GM12878 (cell line): ENCODE measurements at regions not wholly inside any gene's neighbourhood (a gene's known extent, or its start where the extent isn't known, plus 50 kb on each side); places are given as distances from the start of the nearest gene placed in this dataset.

ENCODE experiments used
- ATAC-seq: fragments of 200-7000 bp; cut with Tn5 transposase; 3 replicates; pipeline ENCODE4 v1.9.1; 2020; ENCODE audit warnings: mild to moderate bottlenecking, moderate library complexity
- BruUV-seq: library from RNA; stranded (reverse); fragments of 400-500 nt; replicated peaks from 2 replicates; lab custom pipeline; 2021; lab: Mats Ljungman, UMichigan
- CTCF ChIA-PET: fragments of 300-600 bp; sonication (Branson Sonifier 250); formaldehyde crosslinking; extraction: SDS; loops from one replicate; lab custom pipeline; 2021; ENCODE audit warnings: inconsistent platforms; lab: Yijun Ruan, JAX
- POLR2A ChIA-PET: fragments of 350-600 bp; formaldehyde crosslinking; extraction: SDS; loops from one replicate; lab custom pipeline; 2021; ENCODE audit warnings: inconsistent platforms; lab: Charles Lee
- RAD21 ChIA-PET: fragments of 300-600 bp; sonication (Branson Sonifier 250); formaldehyde crosslinking; loops from one replicate; lab custom pipeline; 2023; ENCODE audit warnings: antibody characterized with exemption; ENCODE audit not compliant: unreplicated experiment; lab: Charles Lee
- SMC1A ChIA-PET: fragments of 300-600 bp; sonication (Branson Sonifier 250); formaldehyde crosslinking; loops from one replicate; lab custom pipeline; 2023; ENCODE audit not compliant: unreplicated experiment, uncharacterized antibody; lab: Charles Lee
- DNase-seq: peaks from one replicate; pipeline ENCODE4 v3.0.0-alpha.2; 2011; ENCODE audit warnings: low read depth, low spot score
- FAIRE-seq: peaks from 3 replicates; lab custom pipeline; 2011; peaks lifted over from hg19 to GRCh38; lab: Jason Lieb, UNC
- H2AFZ ChIP-seq: 2 replicates; pipeline ENCODE4 v1.6.0; 2011; ENCODE audit warnings: low read depth, low read length, control low read depth; ENCODE audit not compliant: control insufficient read depth
- H3K27ac ChIP-seq: 2 replicates; pipeline ENCODE4 v1.5.1; 2011; ENCODE audit warnings: control low read depth; ENCODE audit not compliant: control insufficient read depth, insufficient read depth
- H3K27me3 ChIP-seq, 2 experiments: replicated peaks in 1 of 2; 2 replicates each; pipeline versions ENCODE4 v1.6.0 to v1.6.1; 2011; ENCODE audit warnings: low read length in 1 of 2; ENCODE audit not compliant: control insufficient read depth in 2 of 2, insufficient read depth in 2 of 2
- H3K36me3 ChIP-seq, 2 experiments: 2 replicates each; pipeline ENCODE4 v1.5.1; 2011; ENCODE audit warnings: low read length in 1 of 2; ENCODE audit not compliant: control insufficient read depth in 2 of 2, insufficient read depth in 2 of 2
- H3K4me1 ChIP-seq: 2 replicates; pipeline ENCODE4 v1.6.1; 2011; ENCODE audit warnings: mild to moderate bottlenecking, low read length, moderate library complexity, mixed read lengths; ENCODE audit not compliant: control insufficient read depth, insufficient read depth
- H3K4me2 ChIP-seq: 2 replicates; pipeline ENCODE4 v1.6.0; 2011; ENCODE audit warnings: control low read depth; ENCODE audit not compliant: control insufficient read depth, insufficient read depth
- H3K4me3 ChIP-seq: fragments of 200-600 bp; sonication (generic); 2 replicates; pipeline ENCODE4 v1.5.1; 2016
- H3K79me2 ChIP-seq: 2 replicates; pipeline ENCODE4 v1.6.0; 2011; ENCODE audit warnings: low read length; ENCODE audit not compliant: control insufficient read depth, insufficient read depth
- H3K9ac ChIP-seq: 2 replicates; pipeline ENCODE4 v1.8.0; 2011; ENCODE audit warnings: low read length, control low read depth, mixed read lengths; ENCODE audit not compliant: control insufficient read depth, insufficient read depth
- H3K9me3 ChIP-seq: replicated peaks from 3 replicates; pipeline ENCODE4 v1.5.1; 2011; ENCODE audit warnings: mild to moderate bottlenecking, low read length; ENCODE audit not compliant: control insufficient read depth, insufficient read depth
- H4K20me1 ChIP-seq: 2 replicates; pipeline ENCODE4 v1.6.0; 2011; ENCODE audit not compliant: control insufficient read depth, insufficient read depth
- ASH2L ChIP-seq: fragments of 300-600, 200-600 bp; sonication (generic); IDR thresholded peaks from 2 replicates; pipeline ENCODE4 v1.6.1; 2017; ENCODE audit warnings: low read depth, mild to moderate bottlenecking, borderline replicate concordance
- BACH1 ChIP-seq: fragments of 450-650 bp; IDR thresholded peaks from 2 replicates; pipeline ENCODE4 v1.6.1; 2017; ENCODE audit warnings: mild to moderate bottlenecking, borderline replicate concordance
- FOXM1 ChIP-seq: IDR thresholded peaks from 2 replicates; pipeline ENCODE4 v1.6.1; 2012; ENCODE audit warnings: low read depth, mild to moderate bottlenecking, inconsistent platforms, low read length, moderate library complexity
- IKZF1 ChIP-seq: fragments of 450-650 bp; conservative IDR thresholded peaks from 2 replicates; pipeline ENCODE4 v1.6.1; 2017; ENCODE audit warnings: antibody characterized with exemption, mild to moderate bottlenecking
- TAF1 ChIP-seq: IDR thresholded peaks from 2 replicates; pipeline ENCODE4 v1.6.1; 2011; ENCODE audit warnings: mild to moderate bottlenecking, low read depth, low read length, borderline replicate concordance
- WGBS: methylation state at CpG from one replicate; pipeline ENCODE4 v1.1.6; 2016; ENCODE audit warnings: low lambda C conversion rate; ENCODE audit not compliant: insufficient replicate concordance, insufficient coverage; ENCODE audit errors: missing lambda C conversion rate; 5-methylcytosine and 5-hydroxymethylcytosine counted together
- in situ Hi-C: fragments of 300-500 bp; cut with MboI; formaldehyde crosslinking; loops from 9 replicates; pipeline ENCODE4 v1.14.3; 2018; ENCODE audit warnings: mixed read lengths
- intact Hi-C: fragments of 100-400 bp; cut with micrococcal nuclease; formaldehyde crosslinking; loops from one replicate; pipeline ENCODE4 v1.14.2; 2022; ENCODE audit not compliant: unreplicated experiment
- TF ChIP-seq, protein P1 (sequence below): fragments of 450-650 bp; IDR thresholded peaks from 2 replicates; pipeline ENCODE4 v1.6.1; 2017; ENCODE audit warnings: low read depth, mild to moderate bottlenecking, moderate library complexity
- TF ChIP-seq, protein P2 (sequence below): IDR thresholded peaks from 2 replicates; pipeline ENCODE4 v1.6.1; 2012; ENCODE audit warnings: low read depth, low read length, improper control_type of control experiment
- TF ChIP-seq, protein P3 (sequence below): IDR thresholded peaks from 2 replicates; pipeline ENCODE4 v1.6.1; 2011; ENCODE audit warnings: borderline replicate concordance, low read depth, mild to moderate bottlenecking, moderate library complexity, low read length; ENCODE audit not compliant: insufficient read depth, poor library complexity, severe bottlenecking

DNA sequence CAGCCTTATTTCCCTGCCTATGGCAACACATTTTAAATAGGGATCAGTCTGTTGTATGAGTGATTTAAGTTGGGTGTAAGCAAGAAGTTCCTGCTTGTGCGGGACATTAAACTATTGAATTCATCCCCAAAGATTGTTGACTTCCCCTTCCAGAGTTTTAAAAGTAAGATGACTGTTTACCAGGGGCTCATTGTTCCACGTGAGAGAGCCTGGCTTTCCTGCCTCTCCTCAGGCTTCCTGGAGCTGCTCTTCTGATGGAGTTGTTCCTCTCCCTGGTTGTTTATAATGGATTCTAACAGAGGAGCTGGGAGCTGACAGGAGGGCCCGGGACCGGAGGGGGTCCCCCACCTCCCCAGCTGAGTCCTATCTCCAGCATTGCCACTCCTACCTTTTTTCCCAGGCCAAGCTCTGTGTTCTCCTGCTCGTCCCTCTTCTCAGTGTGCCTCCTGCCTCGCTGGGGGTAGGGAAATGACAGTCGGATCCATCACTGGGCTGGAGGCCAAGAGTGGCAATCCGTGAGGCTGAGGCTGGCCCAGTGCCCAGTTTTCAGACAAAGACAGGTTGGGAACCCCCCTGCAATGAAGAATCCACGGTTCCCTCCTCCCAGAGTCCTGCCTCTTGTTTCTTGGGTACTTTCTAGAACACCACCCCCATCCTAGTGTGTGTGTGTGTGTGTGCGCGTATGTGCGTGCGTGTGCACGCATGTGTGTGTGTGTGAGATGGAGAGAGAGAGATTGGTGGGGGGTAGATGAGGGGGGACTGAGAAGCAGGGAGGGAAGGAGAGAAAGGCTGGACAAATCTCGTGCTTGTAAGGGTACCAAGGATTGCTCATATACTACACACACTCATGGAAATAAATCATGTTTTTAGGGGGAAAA, 123.7 kb upstream of the NFIB start:
- in situ Hi-C loops, result no loop called here
- POLR2A ChIA-PET, result no interaction called here

DNA sequence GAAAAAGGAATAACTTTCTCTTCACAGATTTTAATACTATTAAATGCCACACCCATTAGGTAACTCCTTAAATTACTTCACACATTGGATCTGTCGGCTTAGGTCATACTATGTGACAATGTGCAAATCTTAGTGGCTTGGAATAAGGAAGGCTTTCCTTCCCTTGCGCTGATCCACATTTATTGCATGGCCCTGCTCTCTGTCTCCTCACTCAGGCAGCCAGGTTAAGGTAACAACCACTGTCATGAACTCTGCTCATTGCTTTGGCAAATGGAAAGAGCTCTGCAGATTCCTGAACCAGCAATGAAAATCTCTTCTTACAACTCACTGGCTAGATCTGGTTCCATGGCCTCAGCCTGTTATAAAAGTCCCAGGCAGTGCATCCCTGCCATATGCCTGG, 121.9 kb upstream of the NFIB start:
- POLR2A ChIA-PET, result no interaction called here
- TF ChIP-seq, protein P1, sequence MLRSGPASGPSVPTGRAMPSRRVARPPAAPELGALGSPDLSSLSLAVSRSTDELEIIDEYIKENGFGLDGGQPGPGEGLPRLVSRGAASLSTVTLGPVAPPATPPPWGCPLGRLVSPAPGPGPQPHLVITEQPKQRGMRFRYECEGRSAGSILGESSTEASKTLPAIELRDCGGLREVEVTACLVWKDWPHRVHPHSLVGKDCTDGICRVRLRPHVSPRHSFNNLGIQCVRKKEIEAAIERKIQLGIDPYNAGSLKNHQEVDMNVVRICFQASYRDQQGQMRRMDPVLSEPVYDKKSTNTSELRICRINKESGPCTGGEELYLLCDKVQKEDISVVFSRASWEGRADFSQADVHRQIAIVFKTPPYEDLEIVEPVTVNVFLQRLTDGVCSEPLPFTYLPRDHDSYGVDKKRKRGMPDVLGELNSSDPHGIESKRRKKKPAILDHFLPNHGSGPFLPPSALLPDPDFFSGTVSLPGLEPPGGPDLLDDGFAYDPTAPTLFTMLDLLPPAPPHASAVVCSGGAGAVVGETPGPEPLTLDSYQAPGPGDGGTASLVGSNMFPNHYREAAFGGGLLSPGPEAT, result no peak
- no peak for TF ChIP-seq BACH1
- TF ChIP-seq, protein P2, sequence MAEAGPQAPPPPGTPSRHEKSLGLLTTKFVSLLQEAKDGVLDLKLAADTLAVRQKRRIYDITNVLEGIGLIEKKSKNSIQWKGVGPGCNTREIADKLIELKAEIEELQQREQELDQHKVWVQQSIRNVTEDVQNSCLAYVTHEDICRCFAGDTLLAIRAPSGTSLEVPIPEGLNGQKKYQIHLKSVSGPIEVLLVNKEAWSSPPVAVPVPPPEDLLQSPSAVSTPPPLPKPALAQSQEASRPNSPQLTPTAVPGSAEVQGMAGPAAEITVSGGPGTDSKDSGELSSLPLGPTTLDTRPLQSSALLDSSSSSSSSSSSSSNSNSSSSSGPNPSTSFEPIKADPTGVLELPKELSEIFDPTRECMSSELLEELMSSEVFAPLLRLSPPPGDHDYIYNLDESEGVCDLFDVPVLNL, result no peak
- no peak for TF ChIP-seq IKZF1
- SMC1A ChIA-PET, result no interaction called here
- H3K27ac ChIP-seq, result no peak overlapping the region
- no peak overlapping the region for H3K4me2 ChIP-seq
- H3K4me3 ChIP-seq, result no peak overlapping the region
- in situ Hi-C loops, result no loop called here
- RAD21 ChIA-PET, result no interaction called here
- no peaks in the 10 kb centered on the region for H3K36me3 ChIP-seq
- intact Hi-C loops, result no loop called here
- no peaks in the 10 kb centered on the region for H3K27me3 ChIP-seq
- H2AFZ ChIP-seq, result no peak overlapping the region
- no peaks in the 10 kb centered on the region for H3K4me1 ChIP-seq
- no peaks in the 10 kb centered on the region for H3K9me3 ChIP-seq
- DNase-seq (no peak), ATAC-seq (no peak), FAIRE-seq (no peak)
- no TSS peak for BruUV-seq
- CTCF ChIA-PET, result interaction anchor here (2.9 kb wide), 1 partner anchor 1008 kb away, joined by 24 read pairs; no protein-coding TSS in a partner anchor
- H3K79me2 ChIP-seq, result no peaks in the 10 kb centered on the region
- WGBS, result 38% methylated on average over 2 of the region's 2 CpGs
- no peaks in the 10 kb centered on the region for H4K20me1 ChIP-seq
- no peak overlapping the region for H3K9ac ChIP-seq

More for the DNA sequence above, 123.7 kb upstream of the NFIB start:
- intact Hi-C loops, result no loop called here
- ChIA-PET RAD21 (no interaction called here), SMC1A (no interaction called here), CTCF (interaction anchor here (0.8 to 2.4 kb wide), 5 partner anchors 10 to 1010 kb away, joined by 3 to 9 read pairs (median 3); no protein-coding TSS in a partner anchor)
- H3K4me2 ChIP-seq, result no peak overlapping the region
- H3K4me1 ChIP-seq, result no peaks in the 10 kb centered on the region
- H2AFZ ChIP-seq, result no peak overlapping the region
- no peak overlapping the region for H3K4me3 ChIP-seq
- DNase-seq (no peak), ATAC-seq (no peak), FAIRE-seq (no peak)
- H3K27me3 ChIP-seq, result no peaks in the 10 kb centered on the region
- H3K79me2 ChIP-seq, result no peaks in the 10 kb centered on the region
- H3K9ac ChIP-seq, result no peak overlapping the region
- WGBS, result 25% methylated on average over 15 of the region's 15 CpGs
- no peaks in the 10 kb centered on the region for H4K20me1 ChIP-seq
- H3K36me3 ChIP-seq, result no peaks in the 10 kb centered on the region
- BruUV-seq, result no TSS peak
- no peaks in the 10 kb centered on the region for H3K9me3 ChIP-seq
- TF ChIP-seq, protein P3, sequence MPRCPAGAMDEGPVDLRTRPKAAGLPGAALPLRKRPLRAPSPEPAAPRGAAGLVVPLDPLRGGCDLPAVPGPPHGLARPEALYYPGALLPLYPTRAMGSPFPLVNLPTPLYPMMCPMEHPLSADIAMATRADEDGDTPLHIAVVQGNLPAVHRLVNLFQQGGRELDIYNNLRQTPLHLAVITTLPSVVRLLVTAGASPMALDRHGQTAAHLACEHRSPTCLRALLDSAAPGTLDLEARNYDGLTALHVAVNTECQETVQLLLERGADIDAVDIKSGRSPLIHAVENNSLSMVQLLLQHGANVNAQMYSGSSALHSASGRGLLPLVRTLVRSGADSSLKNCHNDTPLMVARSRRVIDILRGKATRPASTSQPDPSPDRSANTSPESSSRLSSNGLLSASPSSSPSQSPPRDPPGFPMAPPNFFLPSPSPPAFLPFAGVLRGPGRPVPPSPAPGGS, result peak; percentile 64
- TF ChIP-seq FOXM1, result no peak
- TF ChIP-seq ASH2L, result no peak
- TF ChIP-seq TAF1, result no peak
- H3K27ac ChIP-seq, result no peak overlapping the region
